Activated gamma-delta T cell treated with Interleukin-2 at 50 U/mL for 16 hours (primary cell): ENCODE measurements at regions not wholly inside any gene's neighbourhood (a gene's known extent, or its start where the extent isn't known, plus 50 kb on each side); places are given as distances from the start of the nearest gene placed in this dataset.
"Not testable (repeated sequence)": the region's sequence is repeated elsewhere in the genome, so short reads cannot be mapped to it uniquely, and the experiment has no call there.

Experiments used
- DNase-seq: peaks from one replicate; pipeline ENCODE4 v3.0.0-alpha.2; 2020

DNA sequence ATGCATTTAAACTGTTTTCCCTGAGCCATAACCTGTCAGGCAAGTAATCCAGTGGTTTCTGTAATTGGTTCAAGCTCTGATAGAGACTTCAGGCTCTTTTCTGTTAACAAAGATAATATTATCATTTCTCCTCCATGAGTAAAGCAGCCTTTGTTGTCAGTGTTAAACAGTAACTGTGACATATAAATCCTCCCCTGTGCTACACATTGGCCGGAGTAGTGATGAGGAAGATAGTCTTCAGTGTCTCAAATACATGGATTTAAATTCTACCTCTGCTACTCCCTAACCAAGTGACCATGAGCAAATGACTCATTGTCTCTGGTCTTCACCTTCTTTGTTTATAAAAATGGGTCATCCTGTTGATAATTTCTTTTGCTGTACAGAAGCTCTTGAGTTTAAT, 615.5 kb upstream of the CHD1 start:
- DNase-seq, result no peak

DNA sequence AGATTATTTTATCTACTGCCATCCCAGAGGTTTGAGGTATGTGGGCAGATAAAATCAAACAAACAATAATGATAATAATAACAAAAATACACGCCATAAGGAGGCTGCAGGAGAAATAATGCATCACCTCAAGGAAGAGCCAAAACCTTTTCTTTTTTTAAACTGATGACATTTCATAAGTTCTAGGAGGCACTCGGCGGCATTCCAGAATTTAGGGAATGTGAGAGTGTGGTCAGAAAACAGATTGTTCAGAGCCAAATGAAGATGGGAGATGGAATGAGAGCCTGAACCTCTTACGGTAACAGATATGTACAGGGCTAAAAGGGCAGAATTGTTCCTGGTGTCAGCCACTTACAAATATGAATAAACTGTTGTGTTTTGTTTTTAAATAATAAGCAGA, 615.0 kb upstream of the CHD1 start:
- DNase-seq, result no peak

DNA sequence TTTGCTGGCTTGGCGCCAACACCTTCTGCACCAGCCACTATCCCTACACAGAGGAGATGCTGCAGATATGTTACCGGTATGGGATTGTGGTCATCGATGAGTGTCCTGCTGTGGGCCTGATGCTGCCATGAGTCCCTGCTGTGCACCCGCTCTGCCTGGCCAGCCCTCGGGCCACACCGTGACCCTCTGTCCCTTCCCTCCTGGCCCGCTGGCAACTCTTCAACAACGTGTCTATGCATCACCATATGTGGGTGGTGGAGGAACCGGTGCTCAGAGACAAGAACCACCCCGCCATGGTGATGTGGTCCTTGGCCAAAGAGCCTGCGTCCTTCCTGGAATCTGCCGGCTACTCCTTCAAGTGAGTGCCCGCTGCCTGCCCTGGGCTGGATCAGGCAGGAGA, 605.4 kb upstream of the CHD1 start:
- DNase-seq, result not testable (repeated sequence)

DNA sequence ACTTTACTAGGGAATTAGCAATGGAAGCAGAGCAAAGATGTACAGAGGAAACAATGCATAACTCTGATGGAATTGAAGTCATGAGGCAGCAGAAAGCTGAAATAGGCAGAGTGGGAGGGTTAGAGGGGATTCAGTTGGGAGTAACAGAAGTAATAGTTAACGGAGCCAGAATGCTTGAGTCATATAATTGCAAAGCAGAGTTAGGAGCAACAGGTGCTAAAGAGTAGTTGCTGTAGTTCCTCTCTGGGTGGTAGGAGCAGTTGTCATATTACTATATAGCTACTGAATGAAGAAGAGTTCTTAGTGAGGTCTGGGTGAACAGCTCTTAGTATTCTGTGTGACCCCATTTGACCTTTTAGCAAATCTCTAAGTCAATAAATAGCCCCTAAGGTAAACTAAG, 592.9 kb upstream of the CHD1 start:
- not testable (repeated sequence) for DNase-seq

DNA sequence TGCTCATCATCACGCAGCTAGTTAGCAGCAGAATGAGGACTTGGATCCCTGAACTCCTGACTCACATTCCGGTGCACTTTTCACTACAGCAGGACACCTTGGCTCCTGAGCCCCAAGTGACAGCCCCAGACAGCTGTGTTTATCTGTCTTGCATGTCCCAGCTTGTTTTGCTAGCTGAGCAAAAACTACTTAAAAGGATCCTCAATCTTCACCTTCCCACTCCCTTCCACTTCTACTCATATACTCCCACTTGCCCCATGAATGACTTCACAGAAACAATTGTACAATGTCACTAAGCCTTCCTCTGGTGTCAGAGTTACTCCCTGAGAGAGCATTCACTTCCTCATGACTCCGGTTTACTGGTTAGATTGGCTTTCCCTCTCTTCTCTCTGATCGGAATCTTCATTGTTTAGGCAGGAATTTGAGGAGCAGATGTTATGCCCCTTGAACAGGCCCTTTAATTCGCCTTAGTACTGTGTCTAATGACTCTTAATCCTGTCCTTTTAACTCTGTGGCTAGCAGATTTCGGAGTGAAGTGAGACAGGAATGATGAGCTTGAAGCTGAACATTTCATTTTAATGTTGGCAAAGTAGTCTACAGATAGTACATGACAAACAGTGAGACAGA, 587.2 kb upstream of the CHD1 start:
- not testable (repeated sequence) for DNase-seq

DNA sequence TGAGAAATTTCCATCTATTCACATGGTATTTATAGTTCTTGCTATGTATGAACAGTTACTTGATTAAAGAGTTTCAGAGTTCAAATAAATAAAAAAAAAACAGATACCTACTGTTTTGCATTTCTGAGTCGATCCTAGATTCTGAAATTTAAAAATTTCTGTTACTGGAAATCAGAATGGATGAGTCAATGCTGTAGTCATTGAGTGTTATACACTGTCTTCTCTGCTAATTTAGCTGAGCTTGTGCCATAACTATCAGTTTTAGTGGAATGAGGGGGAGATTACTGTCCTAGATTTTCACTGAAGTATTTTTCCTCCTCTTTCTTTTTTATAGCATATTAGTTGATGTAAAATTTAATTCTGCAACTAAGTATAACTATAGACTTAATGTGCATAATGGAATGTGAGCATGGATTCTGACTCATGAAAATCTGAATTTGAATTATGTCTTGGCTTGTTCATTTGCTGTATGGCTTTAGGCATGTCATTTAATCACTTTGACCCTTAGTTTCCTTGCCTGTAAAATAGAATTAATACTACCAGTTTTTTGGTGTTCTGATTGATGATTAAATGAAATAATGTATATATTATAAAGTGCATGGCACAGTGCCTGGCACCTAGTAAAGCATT, 581.5 kb upstream of the CHD1 start:
- DNase-seq, result not testable (repeated sequence)

DNA sequence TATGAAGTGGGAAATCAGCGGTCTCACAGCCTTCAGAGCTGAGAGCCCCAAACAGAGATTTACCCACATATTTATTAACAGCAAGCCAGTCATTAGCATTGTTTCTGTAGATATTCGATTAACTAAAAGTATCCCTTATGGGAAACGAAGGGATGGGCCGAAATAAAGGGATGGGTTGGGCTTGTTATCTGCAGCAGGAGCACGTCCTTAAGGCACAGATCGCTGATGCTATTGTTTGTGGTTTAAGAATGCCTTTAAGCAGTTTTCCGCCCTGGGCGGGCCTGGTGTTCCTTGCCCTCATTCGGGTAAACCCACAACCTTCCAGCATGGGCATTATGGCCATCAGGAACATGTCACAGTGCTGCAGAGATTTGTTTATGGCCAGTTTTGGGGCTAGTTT, 580.3 kb upstream of the CHD1 start:
- DNase-seq, result not testable (repeated sequence)

DNA sequence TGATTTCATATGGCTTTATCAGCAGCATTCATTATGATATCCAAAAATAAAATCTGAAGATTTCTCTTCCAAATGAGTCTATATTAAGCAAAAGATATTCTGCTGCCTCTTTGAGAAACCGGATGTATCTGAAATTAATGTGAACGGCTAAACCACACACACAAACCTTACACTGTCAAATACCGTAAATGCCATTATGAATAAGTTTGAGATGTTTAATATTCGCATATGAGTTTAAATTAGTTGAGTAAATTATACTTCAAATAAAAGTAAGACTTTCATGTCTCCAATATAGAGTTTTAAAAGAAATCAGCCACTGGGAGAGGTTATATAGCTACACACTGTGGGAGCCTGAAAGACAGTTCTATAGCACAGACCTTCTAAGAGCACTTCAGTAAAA, 566.6 kb upstream of the CHD1 start:
- not testable (repeated sequence) for DNase-seq

DNA sequence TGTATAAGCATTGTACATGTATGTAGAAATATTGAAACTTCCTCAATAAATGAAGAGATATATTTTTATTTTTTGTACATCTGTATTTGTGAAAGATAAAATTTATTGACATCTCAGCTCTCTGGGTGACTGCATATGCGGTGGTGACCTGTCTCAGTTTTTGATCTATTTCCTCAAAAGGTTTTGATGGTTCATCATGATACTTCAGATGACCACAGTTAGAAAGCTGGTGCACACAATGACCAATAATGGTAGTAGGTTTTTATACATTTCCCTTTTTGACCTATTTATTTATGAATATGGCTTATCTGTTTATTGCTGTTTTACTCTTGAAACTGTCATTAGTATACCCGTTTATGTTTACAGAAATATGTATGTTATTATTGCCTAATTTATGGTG, 549.6 kb upstream of the CHD1 start:
- not testable (repeated sequence) for DNase-seq

DNA sequence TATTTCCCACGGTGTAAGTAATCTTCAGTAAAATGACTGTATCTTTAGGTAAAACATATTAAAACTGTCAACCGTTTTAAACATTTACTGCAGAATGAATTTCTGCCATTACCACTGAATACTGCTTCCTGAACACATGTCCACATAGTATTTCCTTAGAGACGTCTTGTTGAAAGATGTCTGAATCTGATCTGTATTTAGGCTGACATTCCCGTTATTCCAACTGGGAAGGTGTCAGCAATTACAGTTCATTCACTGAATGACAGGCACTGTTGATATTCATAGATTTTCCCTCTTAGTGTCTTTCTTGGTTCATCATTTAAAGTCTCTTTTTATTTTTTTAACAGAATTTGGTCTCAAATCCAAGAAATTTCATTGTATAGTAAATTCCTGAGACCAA, 544.5 kb upstream of the CHD1 start:
- DNase-seq, result not testable (repeated sequence)

DNA sequence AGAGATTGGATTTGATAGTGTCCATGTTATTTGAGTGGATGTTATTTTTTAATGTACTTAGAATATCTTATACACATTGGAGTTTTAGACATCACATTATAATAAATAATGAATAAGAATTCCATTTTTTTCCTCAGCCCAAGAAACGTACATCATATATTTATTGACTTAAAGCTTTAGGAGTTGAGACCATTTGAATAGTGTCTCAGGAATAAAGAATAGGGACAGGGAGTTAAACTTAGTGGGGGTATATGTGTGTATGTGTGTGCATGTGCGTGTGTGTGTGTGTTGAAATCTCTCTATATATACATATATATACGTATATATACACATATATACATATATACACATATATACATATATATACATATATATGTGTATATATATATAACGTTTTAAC, 542.9 kb upstream of the CHD1 start:
- not testable (repeated sequence) for DNase-seq

DNA sequence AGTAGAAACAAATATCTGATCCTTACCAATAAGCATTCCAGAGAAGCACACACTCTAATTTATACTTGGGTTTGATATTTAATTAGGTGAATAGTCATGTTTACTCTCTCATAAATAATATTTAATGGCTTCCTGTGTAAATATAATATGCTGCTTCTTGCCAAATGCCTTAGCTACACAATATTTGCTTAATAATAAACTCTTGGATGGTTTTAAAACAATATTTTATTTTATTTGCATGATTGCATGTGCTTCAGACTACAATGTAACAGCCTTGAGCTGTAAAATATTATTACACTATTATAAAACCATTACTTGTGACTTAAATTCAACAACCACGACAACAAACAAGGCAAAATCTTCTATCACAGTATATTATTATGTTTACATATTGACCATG, 542.4 kb upstream of the CHD1 start:
- not testable (repeated sequence) for DNase-seq

DNA sequence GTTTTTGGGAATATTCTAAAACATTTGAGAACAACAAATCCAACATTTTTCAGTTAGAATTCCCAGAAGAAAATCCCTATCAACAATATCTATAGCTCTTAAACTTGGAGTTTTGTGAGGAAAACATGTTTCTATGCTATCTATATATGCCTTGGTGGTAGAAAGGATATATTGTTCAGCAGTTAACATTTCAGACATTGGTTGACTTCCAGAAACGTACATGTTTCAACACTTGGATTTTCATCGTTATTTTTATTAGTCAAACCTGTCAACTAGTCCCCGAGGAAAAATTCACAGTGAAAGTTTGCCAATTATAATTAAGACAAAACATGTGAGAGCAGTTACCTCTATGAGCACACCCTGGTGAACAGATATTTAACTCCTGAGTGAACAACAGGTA, 541.8 kb upstream of the CHD1 start:
- DNase-seq, result not testable (repeated sequence)

DNA sequence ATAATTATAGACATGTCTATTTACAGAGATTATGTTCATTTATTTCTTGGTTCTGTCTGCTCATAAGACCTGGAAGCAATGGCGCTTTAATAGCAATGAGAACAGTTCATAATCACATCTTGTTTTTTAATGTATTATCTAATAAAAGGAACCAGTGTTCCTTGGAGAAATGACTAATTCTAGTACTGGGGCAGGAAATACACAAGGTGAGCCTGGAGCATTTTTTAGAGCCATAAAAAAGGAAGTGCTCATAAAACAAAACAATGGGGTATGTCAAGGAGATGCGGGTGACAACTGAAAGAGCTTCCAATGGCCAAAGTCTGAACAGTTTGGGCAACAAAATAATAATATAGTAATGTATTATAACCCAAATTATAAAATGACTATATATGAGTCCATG, 531.9 kb upstream of the CHD1 start:
- DNase-seq, result no peak

DNA sequence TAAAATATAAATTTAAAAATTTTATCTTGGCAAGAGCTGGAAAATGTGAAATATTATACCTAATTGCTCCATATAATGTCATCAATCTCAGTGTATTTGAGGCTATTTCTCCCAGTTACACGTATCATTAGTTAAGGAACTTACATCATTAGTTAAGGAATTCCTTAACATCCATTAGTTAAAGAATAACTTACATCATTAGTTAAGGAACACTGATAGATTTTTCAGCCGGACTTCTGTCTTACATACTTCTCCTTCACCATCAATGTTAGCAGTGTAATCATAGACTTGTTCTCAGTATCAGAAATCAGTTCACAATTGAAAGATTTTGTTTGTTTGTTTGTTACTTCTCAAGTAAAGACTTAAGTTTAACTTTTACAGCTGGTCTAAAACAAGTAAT, 524.4 kb upstream of the CHD1 start:
- DNase-seq, result no peak

DNA sequence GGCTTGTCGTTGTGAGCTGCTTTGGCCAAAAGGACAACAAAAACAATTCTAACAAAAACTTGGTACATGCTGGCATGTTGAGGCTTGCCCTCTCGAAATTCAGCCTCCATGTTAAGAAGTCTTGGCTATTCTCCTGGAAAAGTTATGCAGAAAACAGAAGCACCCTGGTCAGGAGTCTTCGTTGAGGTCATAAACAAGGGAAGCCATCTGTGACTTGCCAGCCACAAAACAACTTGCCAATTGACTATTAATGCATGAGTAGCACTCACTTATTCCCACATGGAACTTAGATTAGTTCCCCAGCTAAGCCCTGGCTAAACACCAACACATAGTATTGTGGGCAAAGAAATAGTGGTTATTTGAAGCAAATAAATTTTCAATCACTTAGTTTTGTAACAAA, 521.0 kb upstream of the CHD1 start:
- DNase-seq, result no peak

DNA sequence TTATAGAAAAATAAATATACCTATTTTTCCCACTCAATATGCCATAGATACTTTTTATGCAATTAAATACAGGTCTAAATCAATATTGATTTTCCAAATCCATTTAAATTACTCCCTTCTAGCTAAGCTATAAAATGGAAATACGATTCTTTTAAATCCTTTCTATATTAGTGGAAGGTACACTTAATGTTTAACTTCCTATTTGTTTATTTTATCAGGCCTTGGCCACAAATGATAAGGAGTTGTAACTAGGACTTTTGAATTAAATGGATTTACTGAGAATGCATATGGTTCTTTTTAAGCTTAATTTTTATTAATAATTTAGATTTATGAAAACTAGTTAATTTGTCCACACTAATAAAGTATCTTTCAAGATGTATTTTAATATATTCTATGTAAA, 517.0 kb upstream of the CHD1 start:
- DNase-seq, result no peak

DNA sequence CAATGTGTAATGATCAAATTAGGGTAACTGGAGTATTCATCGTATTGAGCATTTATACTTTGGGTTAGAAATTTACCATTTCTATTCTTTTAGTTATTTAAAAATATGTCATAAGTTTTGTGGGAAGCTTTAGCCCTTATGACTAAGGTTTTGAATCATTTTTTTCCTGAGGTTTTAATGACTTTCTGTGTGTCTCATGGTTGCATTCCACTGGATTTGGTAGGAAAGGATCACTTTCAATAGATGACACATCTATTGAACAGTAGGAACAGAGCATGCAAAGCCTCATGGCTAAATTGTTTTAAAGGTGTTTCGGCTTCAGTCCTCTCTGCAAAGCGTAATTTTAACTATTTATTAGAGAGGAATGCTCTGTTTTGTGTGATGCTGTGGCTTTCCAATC, 512.4 kb upstream of the CHD1 start:
- DNase-seq, result no peak

DNA sequence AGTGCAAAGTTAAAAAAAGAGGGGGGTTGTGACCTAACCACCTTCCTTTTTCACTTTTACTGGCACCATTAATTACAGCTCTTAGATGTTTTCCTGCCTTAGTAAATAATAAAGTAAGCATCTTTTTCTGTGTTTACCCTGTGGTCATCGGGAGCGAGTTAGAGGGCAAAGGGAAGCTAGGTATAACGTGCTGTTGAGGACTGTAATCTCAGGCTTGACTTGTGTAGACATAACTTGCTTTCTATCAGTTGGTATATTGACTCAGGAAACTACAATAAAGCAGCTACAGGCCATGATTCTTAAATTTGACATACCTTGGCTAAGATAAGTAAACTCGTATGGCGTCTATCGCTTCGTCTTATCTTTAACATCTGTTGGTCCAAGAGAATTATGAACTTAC, 509.8 kb upstream of the CHD1 start:
- DNase-seq, result no peak

DNA sequence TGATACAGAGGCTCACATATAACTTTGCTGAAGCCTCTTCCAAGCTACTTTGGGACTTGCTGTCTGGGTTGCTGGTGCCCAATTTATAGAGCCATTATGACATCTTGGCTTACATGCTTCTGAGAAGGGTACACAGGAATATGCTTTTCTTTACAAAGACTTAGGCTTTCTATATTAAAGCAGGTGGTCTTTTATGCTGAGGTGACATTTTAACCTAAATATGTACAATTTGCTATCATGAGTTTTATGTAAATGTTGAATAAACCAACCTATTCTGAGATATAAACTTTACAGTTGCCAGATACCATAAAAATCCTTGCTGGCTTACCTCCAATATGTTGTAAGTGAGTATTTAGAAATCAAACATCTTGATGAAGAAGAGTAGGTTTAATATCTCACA, 509.2 kb upstream of the CHD1 start:
- no peak for DNase-seq

DNA sequence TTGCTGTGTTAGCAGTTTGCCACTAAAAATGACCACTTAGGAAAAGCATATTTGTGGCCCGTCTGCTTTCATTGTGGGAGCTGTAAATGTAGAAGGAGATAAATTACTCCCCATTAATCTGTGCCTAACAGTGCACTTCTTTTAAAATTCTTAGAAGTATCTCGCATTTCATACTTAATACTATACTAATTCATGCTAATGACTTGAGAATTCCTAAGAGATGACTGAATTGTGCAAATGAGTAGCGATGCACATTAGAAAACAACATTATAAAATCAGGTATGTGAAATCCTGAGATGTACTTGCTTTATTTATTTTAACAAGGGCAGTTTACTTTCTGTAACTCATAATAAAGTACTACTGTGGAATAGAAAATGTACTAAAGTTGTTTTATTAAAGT, 494.6 kb upstream of the CHD1 start:
- DNase-seq, result not testable (repeated sequence)

DNA sequence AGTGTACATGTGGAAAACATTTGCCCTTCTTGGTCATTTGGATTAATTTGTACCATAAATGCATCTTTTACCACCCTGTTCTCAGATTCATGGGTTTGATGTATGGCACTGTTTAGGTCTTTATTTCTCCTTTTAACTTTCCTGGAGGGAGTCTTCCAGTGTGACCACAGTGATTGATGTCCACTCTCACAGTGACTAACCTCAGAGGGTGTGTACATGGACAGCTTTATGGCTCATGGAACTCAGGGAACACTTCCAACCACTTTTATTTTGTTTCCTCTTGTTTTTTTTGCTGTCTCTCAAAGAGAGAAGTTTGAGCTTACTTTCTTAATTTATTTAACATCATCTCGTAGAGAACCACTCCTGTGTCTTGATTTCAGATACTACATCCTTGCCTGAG, 489.8 kb upstream of the CHD1 start:
- not testable (repeated sequence) for DNase-seq

DNA sequence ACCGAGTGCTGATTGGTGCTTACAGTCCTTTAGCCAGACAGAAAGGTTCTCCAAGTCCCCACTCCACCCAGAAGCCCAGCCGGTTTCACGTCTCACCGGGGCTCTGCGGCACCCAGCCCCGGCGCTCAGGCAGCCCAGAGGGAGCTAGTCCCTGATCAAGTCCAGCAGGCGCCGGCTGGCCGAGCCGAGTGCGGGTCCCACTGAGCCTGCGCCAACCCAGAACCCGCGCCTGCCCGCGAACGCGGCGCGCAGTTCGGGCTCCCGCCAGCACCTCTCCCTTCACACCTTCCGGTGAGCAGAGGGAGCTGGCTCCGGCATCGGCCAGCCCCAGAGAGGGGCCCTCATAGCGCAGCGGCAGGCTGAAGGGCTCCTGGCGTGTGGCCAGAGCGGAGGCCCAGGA, 481.6 kb upstream of the CHD1 start:
- DNase-seq, result not testable (repeated sequence)

DNA sequence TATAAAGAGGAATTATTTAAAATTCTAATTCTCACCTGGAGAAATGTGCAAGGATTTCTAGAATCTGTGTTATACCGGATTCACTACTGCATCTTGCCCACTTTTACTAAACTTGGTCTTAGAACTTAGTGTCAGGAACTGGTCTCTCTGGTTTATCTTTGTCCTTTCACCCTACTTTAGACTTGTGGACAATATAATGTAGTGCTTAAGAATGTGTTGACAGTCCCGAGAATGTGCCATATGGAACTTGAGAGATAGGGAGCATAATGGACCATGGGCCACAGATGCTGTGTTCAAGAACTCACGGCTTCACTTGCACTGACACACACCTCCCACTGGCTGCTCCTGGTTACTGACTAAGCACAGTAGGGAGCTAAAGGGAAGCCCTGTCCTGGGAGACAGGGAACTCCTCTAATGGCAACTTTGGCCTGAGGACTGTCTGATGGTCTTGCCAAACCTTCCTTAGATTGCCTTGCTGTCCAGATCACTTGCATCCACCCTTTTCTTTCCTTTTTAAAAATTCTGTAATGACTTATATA, 476.0 kb upstream of the CHD1 start:
- DNase-seq, result not testable (repeated sequence)

DNA sequence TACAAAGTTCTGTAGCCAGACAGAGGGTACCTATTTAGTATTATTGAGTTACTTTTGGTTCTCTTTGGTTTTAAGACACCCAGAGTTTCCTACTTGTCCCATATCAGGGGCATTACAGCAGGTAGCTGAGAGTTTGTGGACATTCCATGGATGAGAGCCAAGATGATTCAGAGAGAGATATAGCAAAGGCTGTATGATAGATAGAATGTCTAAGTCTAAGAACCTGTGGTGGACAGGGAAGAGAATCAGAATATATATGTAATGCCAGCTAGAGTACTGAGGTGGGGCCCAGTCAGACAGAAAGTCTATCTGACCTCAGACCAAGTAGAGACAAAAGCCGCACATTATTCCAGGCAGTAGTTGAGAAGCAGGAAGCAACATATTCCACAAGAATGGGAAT, 471.8 kb upstream of the CHD1 start:
- not testable (repeated sequence) for DNase-seq
